Activated T-cell treated with anti-CD3 and anti-CD28 coated beads for 24 hours (primary cell): ENCODE measurements at regions not wholly inside any gene's neighbourhood (a gene's known extent, or its start where the extent isn't known, plus 50 kb on each side); places are given as distances from the start of the nearest gene placed in this dataset.
"Not testable (repeated sequence)": the region's sequence is repeated elsewhere in the genome, so short reads cannot be mapped to it uniquely, and the experiment has no call there.

Experiments
- DNase-seq: peaks from one replicate; pipeline ENCODE4 v3.0.0-alpha.2; 2020; ENCODE audit warnings: low read depth

DNA sequence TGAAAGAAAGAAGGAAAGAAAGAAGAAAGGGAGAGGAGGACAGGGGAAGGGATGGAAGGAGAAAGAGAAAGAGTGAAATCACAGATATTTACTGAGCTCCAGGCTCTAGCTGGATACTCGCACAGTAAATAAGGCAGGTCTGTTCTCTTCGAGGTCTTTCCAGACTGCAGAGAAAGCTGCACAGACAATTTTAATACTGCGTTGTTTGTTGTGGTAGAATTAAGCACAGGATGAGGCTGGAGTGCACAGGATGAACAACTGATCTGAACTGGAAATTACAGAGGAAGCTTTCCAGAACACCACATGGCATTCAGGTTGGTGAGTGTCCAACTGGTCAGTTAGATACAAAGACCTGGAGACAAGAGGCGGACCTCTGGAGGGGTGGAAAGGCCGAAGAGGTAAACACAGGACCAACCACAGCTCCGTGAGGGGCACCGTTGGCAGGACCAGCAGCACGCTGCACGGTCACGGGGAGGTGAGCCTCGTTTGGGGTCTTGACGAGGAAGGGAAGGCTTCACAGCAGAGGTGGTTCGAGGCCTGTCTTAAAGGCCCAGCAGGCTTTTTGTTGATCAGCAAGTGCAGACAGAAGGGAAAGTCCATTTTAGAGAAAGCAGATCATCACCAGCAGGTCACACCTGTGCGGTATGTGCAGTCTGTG is 121.7 kb downstream of the ATP6V0E2 start:
- not testable (repeated sequence) for DNase-seq

DNA sequence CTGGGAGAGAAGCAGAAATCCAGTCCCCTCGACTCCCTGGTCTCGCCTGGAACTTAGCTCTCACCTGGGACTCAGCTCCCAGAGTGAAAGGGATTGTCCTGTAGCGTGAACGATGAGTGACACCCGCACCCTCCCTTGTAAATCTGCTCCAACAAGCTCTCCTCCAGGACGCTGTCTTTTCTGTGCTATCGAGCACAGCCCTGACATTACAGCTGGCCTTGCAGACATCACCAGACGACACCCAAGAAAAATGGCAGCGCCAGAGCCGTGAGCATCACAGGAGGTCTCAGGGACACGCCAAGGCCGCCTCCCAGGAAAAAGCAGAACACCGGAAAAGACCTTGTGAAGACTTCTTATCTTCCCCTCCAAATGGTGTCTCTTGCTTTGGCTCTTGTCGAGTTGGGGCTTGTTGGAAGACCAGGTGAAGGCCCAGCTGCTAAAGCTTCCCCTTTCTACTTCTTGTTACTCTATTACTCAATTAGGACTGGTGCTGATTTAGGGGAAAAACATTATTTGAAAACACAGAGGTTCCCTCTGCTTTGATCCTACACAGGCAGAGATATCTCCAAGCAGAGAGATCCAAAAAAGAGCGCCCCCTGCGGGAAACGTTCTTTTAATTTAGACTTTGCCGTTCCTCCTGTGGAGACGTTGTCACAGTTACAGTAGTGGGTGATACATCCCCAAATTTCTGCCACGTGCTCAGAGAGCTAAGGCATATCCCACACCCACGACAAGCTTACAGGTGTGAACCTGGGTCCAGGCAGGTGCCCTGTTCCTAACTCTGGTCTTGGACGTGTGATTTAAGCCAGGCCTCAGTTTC is 127.2 kb downstream of the ATP6V0E2 start:
- DNase-seq, result not testable (repeated sequence)

DNA sequence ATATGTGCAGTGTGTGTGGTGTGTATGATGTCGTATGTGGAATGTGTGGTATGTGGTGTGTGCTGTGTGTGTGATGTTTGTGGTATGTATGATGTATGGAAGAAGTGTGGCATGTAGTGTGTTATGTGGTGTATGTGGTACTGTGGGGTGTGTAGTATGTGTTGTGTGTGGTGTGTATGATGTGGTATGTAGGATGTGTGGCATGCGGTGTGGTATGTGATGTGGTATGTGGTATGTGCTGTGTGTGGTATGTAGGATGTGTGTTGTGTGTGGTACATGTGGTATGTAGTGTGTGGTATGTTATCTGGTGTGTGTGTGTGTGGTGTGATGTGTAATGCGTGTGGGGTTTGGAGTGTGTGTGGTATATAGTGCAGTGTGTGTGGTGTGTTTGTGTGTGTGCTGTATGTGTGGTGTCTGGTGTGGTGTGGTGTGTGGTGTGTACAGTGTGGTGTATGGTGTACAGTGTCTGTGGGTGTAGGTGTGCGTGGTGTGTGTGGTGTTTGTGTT is 129.6 kb downstream of the ATP6V0E2 start:
- no peak for DNase-seq

DNA sequence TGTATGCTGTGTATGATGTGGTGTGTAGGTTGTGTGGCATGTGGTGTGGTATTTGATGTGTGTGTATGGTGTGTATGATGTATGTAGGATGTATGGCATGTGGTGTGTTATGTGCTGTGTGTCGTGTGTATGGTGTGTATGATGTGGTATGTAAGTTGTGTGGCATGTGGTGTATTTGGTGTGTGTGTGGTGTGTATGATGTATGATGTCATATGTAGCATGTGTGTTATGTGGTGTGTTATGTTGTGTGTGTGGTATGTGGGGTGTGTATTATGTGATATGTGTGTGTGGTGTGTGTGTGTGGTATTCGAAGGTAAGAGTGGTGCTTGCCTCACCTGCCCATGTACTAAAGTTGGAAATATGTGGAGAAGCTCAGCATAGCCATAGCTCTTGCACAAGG is 130.2 kb downstream of the ATP6V0E2 start:
- DNase-seq, result not testable (repeated sequence)

DNA sequence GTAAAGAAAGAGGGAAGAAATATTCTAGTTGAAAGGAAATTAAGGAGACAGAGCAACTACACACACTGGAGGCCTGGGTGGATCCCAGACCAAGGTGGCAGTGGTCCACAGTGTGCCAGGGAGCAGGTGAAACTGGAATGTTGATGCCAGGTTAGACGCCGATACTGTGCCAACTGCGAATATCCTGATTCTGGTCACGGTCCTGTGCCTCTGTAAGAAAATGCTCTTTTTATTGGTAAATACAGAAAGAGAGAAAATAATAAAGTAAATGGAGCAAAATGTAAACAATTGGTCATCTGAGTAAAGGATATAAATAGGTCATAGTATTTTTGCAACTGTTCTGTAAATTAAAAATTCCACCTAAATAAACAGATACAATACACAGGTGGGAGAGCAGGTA is 131.1 kb downstream of the ATP6V0E2 start:
- DNase-seq, result not testable (repeated sequence)

DNA sequence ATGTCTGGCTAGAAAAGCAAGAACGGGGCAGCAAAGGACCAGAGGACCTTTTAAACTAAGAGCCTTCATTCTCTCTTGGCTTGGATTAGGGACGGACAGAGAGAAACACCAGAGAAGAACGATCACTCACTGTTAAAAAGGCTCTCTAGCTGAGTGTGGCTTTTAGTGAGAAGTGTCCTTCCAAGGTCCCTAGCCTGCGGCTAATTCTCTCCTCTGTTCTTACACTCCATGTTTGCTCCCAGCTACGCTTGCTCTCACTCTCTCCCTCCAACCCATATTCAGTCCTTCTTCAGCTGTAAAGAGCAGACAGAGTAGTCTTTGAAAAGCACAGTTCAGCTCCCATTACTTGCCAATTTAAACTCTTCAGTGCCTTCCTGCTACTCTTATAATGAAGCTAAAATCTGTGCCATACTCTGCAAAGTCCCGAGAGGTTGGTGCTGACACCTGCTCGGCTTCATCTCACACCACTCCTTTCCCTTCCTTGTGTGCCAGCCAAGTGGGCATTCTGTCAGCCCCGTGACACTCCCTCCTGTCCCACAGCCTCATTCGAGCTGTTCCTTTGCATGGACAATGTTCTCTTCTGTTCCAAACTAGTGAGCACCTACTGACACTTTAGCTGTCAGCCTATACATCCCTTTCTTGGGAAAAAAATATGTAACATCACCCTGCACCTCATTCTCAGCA is 136.0 kb downstream of the ATP6V0E2 start:
- not testable (repeated sequence) for DNase-seq

DNA sequence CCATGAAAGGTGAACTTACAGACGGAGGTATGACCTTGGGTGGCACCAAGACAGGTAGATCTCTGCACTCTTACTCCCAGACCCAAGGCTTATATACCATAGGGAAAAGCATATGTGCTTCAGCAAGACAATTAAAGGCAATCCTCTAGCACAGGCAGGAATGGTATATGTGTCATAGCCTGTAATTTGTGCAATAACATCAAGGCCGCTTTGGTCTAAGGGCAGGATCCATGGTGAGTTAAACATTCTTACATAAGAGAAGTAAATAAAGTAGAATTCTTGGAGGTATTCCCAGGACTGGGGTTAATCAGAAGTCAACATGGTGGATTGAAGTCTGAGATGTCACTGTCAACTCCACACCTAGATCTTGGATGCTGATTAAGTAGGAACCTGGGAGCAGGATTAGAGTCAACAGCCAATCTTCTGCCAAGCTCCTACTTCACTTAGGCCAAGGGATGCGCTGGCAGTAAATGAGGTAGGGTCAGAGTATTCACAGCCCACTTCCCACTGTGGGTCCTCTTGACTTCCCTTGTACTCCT is 143.0 kb downstream of the ATP6V0E2 start:
- not testable (repeated sequence) for DNase-seq

DNA sequence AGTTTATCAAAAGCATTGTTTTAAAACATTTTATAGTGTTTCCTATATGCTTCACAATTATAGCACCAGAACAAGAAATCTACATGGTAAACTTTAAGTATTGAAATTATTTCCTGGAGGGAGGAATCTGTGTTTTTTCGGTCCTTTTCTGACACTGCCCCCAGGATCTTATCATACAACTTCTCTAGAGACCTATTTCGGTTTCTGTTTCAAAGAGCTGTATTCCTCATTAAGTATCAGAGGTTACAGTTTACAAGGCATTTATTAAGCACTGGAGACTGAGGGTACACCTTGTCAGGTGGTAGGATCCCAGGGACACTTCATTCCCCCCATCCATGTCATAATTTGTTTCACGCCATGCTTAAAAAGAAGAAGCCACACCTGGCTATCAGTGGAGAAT is 146.4 kb downstream of the ATP6V0E2 start:
- DNase-seq, result not testable (repeated sequence)

DNA sequence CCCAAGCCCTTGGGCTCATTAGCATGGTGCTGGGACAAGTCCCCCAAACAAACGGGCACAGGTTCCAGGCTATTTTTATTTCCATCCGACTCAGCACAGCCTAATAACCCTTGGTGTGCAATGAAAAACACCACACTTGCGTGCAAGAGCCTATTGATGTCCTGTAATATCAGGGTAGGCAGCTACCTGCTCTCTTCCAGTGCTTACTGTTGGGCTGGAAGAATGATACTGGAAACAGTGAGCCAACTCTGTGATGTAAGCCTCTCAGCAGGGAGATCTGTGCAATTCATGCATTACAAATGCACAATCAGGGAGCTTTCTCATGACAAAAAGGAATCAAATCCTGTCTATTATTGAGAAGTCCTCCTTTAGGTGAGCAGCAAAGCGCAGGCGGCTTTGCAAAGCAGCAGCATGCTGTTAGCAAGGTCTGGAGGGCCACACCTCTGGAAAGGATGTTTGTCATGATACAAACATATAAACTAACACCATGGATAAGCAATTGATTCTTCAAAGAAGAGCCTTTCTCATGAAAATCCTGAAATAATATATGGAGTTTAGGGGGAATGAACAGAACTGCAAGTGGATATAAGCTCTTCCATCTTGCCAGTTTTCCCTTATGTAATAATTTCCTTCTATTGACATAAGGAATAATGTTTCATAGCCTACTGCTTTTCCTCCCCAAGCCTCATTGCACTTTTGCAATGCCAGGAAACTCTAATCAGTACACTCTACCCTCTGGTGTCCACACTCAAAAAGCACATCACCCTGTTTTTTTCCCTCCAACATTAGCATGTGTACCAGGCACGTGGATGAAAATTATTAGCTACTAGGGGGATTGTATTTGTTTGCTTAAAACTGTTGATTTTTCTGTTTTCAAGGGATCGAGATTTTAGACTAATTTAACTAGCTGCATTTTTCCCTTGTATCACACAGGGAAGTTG is 151.1 kb downstream of the ATP6V0E2 start:
- not testable (repeated sequence) for DNase-seq

DNA sequence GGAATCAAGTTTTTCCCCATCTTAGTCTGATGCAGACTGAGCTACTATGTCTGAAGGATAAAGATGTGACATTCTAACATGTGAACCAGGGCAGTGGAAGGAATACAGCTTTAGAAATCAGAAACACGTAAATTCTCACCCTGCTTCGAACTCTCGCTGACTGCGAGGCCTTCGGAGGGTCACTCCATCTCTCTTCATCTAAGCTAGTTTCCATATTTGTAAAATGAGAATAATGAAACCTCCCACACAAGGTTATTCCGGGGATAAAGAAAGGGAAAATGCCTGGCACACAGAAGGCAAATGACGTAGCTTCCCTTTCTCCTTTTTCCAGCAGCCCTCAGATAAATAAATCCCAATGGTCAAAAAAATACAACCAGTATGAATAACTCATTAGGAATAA is 152.0 kb downstream of the ATP6V0E2 start:
- DNase-seq, result not testable (repeated sequence)

DNA sequence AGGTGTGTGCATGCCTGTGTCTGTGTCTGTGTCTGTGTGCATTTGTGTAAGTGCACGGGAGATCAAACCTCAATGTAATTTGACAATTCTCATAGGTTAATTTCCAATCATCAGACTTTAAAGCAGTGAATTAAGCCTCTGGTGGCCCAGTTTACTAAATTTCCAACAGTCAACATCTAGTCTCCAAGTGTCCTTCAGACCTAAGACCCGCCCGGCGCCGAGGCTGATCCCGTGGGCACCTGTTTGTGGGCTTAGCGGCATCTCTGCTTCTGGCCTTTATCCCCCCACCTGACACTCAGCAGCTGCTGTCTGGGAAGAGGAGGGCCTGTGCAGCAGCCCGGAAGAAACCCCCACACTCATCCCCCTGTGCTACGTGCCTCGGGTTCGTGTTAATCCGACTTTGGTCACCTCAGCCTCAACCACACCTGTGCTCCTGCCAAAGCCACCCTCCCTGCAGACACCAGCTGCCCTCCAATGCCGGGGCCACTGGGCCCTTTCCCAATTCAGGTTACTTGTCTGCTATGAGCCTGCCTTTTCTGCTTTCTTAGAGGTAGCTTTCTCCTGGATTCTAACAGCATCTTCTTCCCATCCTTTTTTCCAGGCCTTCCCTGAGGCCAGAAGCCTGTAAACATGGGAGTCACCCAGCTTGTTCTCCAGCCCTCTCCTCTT is 154.7 kb downstream of the ATP6V0E2 start:
- DNase-seq, result not testable (repeated sequence)

DNA sequence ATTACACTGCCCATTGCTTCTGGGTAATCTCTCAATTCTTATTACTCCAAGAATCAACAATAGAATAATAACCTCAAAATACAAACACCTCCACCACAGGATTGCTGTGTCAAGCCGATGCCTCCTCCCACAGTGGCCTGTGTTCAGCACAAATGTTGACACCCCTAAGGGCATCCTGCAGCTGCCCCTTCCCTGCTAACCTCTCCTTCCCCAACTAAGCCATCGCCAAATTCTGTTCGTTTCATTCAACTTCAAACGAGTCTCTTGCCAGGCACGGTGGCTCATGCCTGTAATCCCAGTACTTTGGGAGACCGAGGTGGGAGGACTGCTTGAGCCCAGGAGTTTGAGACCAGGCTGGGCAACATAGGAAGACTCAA is 155.2 kb downstream of the ATP6V0E2 start:
- DNase-seq, result not testable (repeated sequence)

DNA sequence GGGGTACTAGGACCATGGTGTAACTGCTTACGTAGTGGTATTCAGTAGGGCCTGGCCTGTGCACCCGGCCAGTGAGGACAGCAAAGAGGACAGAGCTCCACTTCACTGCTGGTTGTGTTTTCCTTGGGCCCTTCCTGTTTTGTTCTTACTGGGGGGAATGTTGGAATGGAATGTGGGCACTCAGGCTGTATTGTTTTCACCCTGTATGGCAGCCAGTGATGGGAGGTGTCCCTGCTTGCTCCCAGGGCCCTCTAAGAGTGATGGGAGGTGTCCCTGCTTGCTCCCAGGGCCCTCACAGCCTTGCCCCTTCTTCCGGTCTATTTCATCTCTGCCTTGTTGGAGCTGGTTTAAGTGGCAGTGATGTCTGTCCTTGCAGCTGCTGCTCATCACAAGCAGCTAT is 158.0 kb downstream of the ATP6V0E2 start:
- DNase-seq, result not testable (repeated sequence)

DNA sequence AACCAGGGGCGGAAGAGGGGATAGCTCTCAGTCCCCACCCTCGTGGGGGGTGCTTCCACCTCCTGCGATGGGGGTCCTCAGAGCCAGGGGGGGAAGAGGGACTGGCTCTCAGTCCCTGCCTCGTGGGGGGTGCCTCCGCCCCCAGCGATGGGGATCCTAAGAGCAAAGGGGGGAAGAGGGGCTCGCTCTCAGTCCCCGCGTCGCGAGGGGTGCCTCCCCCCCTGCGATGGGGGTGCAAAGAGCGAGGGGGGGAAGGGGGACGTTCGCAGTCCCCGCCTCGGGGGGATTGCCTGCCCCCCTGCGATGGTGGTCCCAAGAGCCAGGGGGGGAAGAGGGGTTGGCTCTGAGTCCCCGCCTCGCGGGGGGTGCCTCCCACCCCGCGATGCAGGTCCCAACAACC is 159.9 kb downstream of the ATP6V0E2 start:
- DNase-seq, result not testable (repeated sequence)

DNA sequence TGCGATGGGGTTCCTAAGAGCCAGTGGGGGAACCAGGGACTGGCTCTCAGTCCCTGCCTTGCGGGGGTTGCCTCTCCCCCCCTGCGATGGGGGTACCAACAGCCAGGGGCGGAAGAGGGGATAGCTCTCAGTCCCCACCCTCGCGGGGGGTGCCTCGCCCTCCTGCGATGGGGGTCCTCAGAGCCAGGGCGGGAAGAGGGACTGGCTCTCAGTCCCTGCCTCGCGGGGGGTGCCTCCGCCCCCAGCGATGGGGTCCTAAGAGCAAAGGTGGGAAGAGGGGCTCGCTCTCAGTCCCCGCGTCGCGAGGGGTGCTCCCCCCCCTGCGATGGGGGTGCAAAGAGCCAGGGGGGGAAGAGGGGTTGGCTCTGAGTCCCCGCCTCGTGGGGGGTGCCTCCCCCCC is 162.0 kb downstream of the ATP6V0E2 start:
- not testable (repeated sequence) for DNase-seq

DNA sequence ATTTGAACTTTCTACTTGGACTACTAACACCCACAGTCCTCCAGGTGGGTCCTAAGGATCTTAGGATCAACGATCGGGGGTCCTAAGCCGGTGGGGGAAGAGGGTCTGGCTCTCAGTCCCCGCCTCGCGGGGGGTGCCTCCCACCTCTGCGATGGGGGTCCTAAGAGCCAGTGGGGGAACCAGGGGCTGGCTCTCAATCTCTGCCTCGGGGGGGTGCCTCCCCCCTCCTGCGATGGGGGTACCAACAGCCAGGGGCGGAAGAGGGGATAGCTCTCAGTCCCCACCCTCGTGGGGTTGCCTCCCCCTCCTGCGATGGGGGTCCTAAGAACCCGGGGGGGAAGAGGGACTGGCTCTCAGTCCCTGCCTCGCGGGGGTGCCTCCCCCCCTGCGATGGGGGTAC is 165.3 kb downstream of the ATP6V0E2 start:
- not testable (repeated sequence) for DNase-seq

DNA sequence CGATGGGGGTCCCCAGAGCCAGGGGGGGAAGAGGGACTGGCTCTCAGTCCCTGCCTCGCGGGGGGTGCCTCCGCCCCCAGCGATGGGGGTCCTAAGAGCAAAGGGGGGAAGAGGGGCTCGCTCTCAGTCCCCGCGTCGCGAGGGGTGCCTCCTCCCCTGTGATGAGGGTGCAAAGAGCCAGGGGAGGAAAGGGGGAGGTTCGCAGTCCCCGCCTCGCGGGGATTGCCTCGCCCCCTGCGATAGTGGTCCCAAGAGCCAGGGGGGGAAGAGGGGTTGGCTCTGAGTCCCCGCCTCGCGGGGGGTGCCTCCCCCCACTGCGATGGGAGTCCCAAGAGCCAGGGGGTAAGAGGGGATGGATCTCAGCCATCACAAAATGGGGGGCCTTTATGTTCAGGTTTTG is 168.5 kb downstream of the ATP6V0E2 start:
- not testable (repeated sequence) for DNase-seq

DNA sequence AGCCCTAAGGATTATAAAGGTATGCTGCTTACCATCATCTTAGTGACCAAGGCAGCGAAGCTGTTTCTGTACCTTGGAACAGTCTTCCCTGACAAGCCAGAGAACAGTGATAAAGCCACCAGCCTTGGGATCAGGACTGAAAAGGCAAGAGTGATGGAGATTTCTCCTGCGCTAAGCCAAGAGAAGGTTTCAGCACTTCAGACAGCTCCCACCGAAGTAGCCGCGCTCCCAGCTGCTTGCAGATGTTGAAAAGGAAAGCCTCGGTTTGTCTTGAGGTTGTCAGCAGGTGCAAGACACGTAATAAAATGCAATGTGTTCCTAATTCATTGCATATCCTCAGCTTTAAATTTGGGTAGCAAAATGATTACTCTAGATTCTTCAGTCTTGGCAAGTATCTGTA is 171.0 kb downstream of the ATP6V0E2 start:
- not testable (repeated sequence) for DNase-seq

DNA sequence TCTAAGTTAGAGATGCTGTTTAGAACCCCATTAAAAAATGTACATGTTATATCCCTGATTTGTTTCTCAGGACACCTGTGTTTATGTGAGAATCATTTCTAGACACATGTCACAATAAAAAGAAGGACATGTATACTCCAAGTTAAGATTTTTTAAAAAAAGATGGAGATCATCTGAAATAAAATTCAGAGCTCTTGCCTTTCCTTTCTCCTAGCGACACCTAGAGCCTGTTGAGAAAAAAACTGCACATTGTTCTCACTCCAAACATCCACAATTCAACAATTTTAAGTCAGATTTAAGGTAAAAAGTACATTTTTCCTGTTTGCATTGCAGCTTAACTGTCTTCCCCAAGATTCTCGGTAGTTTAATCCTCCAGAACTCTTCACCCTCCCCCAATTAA is 171.8 kb downstream of the ATP6V0E2 start:
- DNase-seq, result not testable (repeated sequence)
